ENCODE measurements at regions not wholly inside any gene's neighbourhood (a gene's known extent, or its start where the extent isn't known, plus 50 kb on each side); places are given as distances from the start of the nearest gene placed in this dataset.
"Not testable (repeated sequence)": the region's sequence is repeated elsewhere in the genome, so short reads cannot be mapped to it uniquely, and the experiment has no call there.

DNA sequence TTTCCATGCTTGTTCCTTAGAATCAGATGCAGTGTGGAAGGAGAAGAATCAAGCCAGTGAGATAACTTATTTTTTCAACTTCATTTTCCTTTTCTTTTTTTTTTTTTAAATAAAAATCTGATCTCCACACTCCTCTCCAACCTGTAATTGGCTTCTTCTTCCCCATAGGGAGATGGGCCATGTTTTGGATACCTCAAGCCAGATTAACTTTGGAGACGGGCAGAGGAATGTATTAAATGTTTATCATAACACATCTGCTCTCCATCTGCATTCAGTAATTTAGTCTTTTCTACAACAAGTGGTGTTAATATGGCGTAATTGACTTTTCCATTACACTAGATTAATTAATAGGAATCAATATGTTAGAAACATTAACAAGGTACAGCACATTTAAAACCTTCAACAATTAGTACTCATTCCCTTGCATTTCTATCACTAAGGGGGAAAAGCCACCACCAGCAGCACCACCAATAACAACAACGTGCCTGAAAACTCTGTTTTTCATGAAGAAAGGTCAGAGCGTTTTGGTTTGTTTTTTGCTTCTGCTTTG, 244.1 kb downstream of the MYCN start:
- Histone ChIP-seq H3F3A (ENCODE audit: insufficient read depth, low read length) (no peaks in the 10 kb centered on the region), H3K36me3 (ENCODE audit: insufficient read depth, low read length) (no peaks in the 10 kb centered on the region), H3K27ac (ENCODE audit: low read depth, low read length, poor library complexity, severe bottlenecking) (no peak overlapping the region), H3K79me2 (ENCODE audit: insufficient read depth, low read length) (no peaks in the 10 kb centered on the region), H3K4me3 (ENCODE audit: low read depth, low read length, poor library complexity, severe bottlenecking) (no peak overlapping the region), H4K20me1 (ENCODE audit: insufficient read depth, low read length) (no peaks in the 10 kb centered on the region), H3K9ac (ENCODE audit: low read length) (no peak overlapping the region), H3K9me3 (ENCODE audit: low read length) (no peaks in the 10 kb centered on the region), H3K4me1 (ENCODE audit: insufficient read depth, low read length, severe bottlenecking) (no peaks in the 10 kb centered on the region), H2AFZ (ENCODE audit: low read length) (no peak overlapping the region), H3K9me2 (ENCODE audit: low read depth, low read length) (no peaks in the 10 kb centered on the region), H3K4me2 (ENCODE audit: low read length) (no peak overlapping the region), H3K27me3 (ENCODE audit: insufficient read depth, low read length) (no peaks in the 10 kb centered on the region)
- no peak for TF ChIP-seq CTCF (IDR thresholded peaks at IDR 0.05; ENCODE audit: low read length)
- TF ChIP-seq EZH2 (IDR thresholded peaks at IDR 0.05; ENCODE audit: borderline replicate concordance, low read length) = no peak

GRCh38 chr2:16183345-16183744, 243.0 kb downstream of the MYCN start:
- H3K4me1 ChIP-seq (ENCODE audit: insufficient read depth, low read length, severe bottlenecking) = no peaks in the 10 kb centered on the region
- no peak for TF ChIP-seq CTCF (IDR thresholded peaks at IDR 0.05; ENCODE audit: low read length)
- TF ChIP-seq EZH2 (IDR thresholded peaks at IDR 0.05; ENCODE audit: borderline replicate concordance, low read length) = no peak

DNA sequence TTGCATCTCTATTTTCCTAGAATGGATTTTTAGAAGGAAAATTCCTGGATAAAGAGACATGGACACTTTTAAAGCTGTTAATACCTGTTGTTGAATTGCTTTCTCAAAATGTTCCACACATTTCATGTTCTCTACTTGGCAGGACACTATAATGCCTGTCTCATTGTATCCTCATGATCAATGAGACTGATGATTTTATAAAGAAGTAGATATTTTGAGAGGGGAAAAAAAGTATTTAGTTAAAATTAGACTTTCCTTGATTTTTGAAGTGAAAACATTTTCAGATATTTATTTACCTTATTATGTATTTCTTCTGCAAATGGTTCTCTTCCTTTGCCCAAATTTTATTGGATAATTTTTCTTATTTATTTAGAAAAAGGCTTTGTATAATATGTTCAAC, 242.5 kb downstream of the MYCN start:
- H3F3A ChIP-seq (ENCODE audit: insufficient read depth, low read length) = no peaks in the 10 kb centered on the region
- TF ChIP-seq EZH2 (IDR thresholded peaks at IDR 0.05; ENCODE audit: borderline replicate concordance, low read length) (no peak), CTCF (IDR thresholded peaks at IDR 0.05; ENCODE audit: low read length) (no peak)
- no peaks in the 10 kb centered on the region for H3K79me2 ChIP-seq (ENCODE audit: insufficient read depth, low read length)
- H4K20me1 ChIP-seq (ENCODE audit: insufficient read depth, low read length) = no peaks in the 10 kb centered on the region
- H3K4me1 ChIP-seq (ENCODE audit: insufficient read depth, low read length, severe bottlenecking) = no peaks in the 10 kb centered on the region
- no peaks in the 10 kb centered on the region for H3K36me3 ChIP-seq (ENCODE audit: insufficient read depth, low read length)
- H2AFZ ChIP-seq (ENCODE audit: low read length) = no peak overlapping the region
- no peaks in the 10 kb centered on the region for H3K9me2 ChIP-seq (ENCODE audit: low read depth, low read length)
- no peaks in the 10 kb centered on the region for H3K9me3 ChIP-seq (ENCODE audit: low read length)
- H3K27me3 ChIP-seq (ENCODE audit: insufficient read depth, low read length) = no peaks in the 10 kb centered on the region
- no peak overlapping the region for H3K9ac ChIP-seq (ENCODE audit: low read length)
- H3K4me3 ChIP-seq (ENCODE audit: low read depth, low read length, poor library complexity, severe bottlenecking) = no peak overlapping the region
- H3K4me2 ChIP-seq (ENCODE audit: low read length) = no peak overlapping the region
- H3K27ac ChIP-seq (ENCODE audit: low read depth, low read length, poor library complexity, severe bottlenecking) = no peak overlapping the region

More at GRCh38 chr2:16183345-16183744, 243.0 kb downstream of the MYCN start:
- Histone ChIP-seq H3K4me2 (ENCODE audit: low read length) (no peak overlapping the region), H2AFZ (ENCODE audit: low read length) (no peak overlapping the region), H3K79me2 (ENCODE audit: insufficient read depth, low read length) (no peaks in the 10 kb centered on the region), H3K9me3 (ENCODE audit: low read length) (no peaks in the 10 kb centered on the region), H3K36me3 (ENCODE audit: insufficient read depth, low read length) (no peaks in the 10 kb centered on the region), H4K20me1 (ENCODE audit: insufficient read depth, low read length) (no peaks in the 10 kb centered on the region), H3K9me2 (ENCODE audit: low read depth, low read length) (no peaks in the 10 kb centered on the region), H3K9ac (ENCODE audit: low read length) (no peak overlapping the region), H3K4me3 (ENCODE audit: low read depth, low read length, poor library complexity, severe bottlenecking) (no peak overlapping the region), H3K27ac (ENCODE audit: low read depth, low read length, poor library complexity, severe bottlenecking) (no peak overlapping the region), H3F3A (ENCODE audit: insufficient read depth, low read length) (no peaks in the 10 kb centered on the region), H3K27me3 (ENCODE audit: insufficient read depth, low read length) (no peaks in the 10 kb centered on the region)

- not testable (repeated sequence) for H3K9me3 ChIP-seq (ENCODE audit: low read length); H3K9me2 ChIP-seq (ENCODE audit: low read depth, low read length); H4K20me1 ChIP-seq (ENCODE audit: insufficient read depth, low read length); H3F3A ChIP-seq (ENCODE audit: insufficient read depth, low read length); H3K4me3 ChIP-seq (ENCODE audit: low read depth, low read length, poor library complexity, severe bottlenecking); H3K27me3 ChIP-seq (ENCODE audit: insufficient read depth, low read length); H3K9ac ChIP-seq (ENCODE audit: low read length); H3K4me2 ChIP-seq (ENCODE audit: low read length); H3K79me2 ChIP-seq (ENCODE audit: insufficient read depth, low read length); H3K27ac ChIP-seq (ENCODE audit: low read depth, low read length, poor library complexity, severe bottlenecking); H3K36me3 ChIP-seq (ENCODE audit: insufficient read depth, low read length); H2AFZ ChIP-seq (ENCODE audit: low read length); H3K4me1 ChIP-seq (ENCODE audit: insufficient read depth, low read length, severe bottlenecking)
These were observed 242.0 kb downstream of the MYCN start for GRCh38 chr2:16182311-16182815.
